HL-60 (cell line): ENCODE measurements at regions not wholly inside any gene's neighbourhood (a gene's known extent, or its start where the extent isn't known, plus 50 kb on each side); places are given as distances from the start of the nearest gene placed in this dataset.

Experiments used
- GABPA ChIP-seq: IDR thresholded peaks from 2 replicates; pipeline ENCODE4 v1.6.1; 2012; ENCODE audit warnings: low read depth
- TF ChIP-seq, protein P1 (sequence below): IDR thresholded peaks from one replicate; pipeline ENCODE4 v1.5.1; 2011; ENCODE audit warnings: low read length, control low read depth, inconsistent platforms; ENCODE audit not compliant: insufficient read depth

DNA sequence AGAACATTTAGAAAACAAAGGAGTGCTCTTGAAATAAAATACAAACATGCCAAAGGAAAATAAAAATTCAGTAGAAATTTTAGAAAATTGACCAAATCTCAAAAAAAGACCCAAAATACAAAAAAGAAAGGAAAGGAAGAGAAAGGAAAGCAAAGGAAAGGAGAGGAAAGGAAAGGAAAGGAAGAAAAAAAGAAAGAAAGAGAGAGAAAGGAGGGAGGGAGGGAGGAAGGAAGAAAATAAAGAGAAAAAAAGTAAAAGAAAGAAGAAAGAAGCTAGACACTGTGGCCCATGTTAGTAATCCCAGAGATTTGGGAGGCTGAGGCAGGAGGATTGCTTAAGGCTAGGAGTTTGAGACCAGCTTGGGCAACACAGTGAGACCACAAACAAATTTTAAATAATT is 500.1 kb upstream of the VRK2 start:
- TF ChIP-seq, protein P1, sequence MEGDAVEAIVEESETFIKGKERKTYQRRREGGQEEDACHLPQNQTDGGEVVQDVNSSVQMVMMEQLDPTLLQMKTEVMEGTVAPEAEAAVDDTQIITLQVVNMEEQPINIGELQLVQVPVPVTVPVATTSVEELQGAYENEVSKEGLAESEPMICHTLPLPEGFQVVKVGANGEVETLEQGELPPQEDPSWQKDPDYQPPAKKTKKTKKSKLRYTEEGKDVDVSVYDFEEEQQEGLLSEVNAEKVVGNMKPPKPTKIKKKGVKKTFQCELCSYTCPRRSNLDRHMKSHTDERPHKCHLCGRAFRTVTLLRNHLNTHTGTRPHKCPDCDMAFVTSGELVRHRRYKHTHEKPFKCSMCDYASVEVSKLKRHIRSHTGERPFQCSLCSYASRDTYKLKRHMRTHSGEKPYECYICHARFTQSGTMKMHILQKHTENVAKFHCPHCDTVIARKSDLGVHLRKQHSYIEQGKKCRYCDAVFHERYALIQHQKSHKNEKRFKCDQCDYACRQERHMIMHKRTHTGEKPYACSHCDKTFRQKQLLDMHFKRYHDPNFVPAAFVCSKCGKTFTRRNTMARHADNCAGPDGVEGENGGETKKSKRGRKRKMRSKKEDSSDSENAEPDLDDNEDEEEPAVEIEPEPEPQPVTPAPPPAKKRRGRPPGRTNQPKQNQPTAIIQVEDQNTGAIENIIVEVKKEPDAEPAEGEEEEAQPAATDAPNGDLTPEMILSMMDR: no peak
- TF ChIP-seq GABPA: no peak
